Astrocyte (in vitro differentiated cells and primary cell): ENCODE measurements at regions not wholly inside any gene's neighbourhood (a gene's known extent, or its start where the extent isn't known, plus 50 kb on each side); places are given as distances from the start of the nearest gene placed in this dataset.

ENCODE experiments used
- CTCF ChIP-seq: IDR thresholded peaks from 2 replicates; pipeline ENCODE4 v1.5.1; 2011; ENCODE audit warnings: low read depth, mild to moderate bottlenecking, inconsistent platforms, low read length, moderate library complexity; ENCODE audit not compliant: insufficient read depth
- EZH2 ChIP-seq: IDR thresholded peaks from 2 replicates; pipeline ENCODE4 v1.6.1; 2012; ENCODE audit warnings: mild to moderate bottlenecking, low read length, inconsistent platforms; ENCODE audit not compliant: insufficient read depth

DNA sequence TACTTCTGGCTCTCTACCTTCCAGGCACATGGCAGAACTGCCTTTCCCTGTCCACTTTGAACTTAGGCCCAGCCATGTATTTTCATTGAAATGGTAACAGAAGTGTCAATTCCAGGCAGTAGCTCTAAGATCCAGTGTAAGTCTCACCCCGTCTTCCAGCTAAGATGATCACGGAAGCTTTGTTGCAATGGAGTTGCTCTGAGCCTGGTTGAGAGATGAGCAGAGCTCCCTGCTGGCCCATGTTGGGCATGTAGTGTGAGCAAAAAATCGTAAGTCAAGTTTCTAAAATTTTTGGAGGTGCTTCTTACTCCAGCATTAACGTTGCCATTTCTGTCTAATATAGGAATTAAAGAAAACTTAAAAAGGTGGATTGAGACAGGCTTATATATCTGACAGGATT, 274.4 kb downstream of the IPMK start:
- TF ChIP-seq CTCF (no peak), EZH2 (no peak)
